Right cardiac atrium (tissue), 5 donors: ENCODE measurements at regions not wholly inside any gene's neighbourhood (a gene's known extent, or its start where the extent isn't known, plus 50 kb on each side); places are given as distances from the start of the nearest gene placed in this dataset.

Experiments
- ATAC-seq, 2 donors: fragments of 200-7000 bp; cut with Tn5 transposase; one replicate each; pipeline versions ENCODE4 v1.8.0 to v1.9.1; 2020; ENCODE audit warnings: moderate library complexity in 2 of 2, mild to moderate bottlenecking in 1 of 2
- DNase-seq, 3 donors: peaks; one replicate each; pipeline ENCODE4 v3.0.0-alpha.2; 2020
- H3K27ac ChIP-seq: one replicate; pipeline ENCODE4 v1.5.1; 2013; ENCODE audit warnings: mild to moderate bottlenecking, low read length, control low read depth, moderate library complexity
- H3K27me3 ChIP-seq: one replicate; pipeline ENCODE4 v1.6.1; 2013; ENCODE audit not compliant: control insufficient read depth, insufficient read depth
- H3K4me1 ChIP-seq: one replicate; pipeline ENCODE4 v1.6.1; 2013; ENCODE audit warnings: low read length; ENCODE audit not compliant: control insufficient read depth, insufficient read depth
- H3K4me3 ChIP-seq: one replicate; pipeline ENCODE4 v1.5.1; 2013; ENCODE audit warnings: low read length, control low read depth
- H3K9me3 ChIP-seq: one replicate; pipeline ENCODE4 v1.6.1; 2013; ENCODE audit warnings: low read length; ENCODE audit not compliant: control insufficient read depth
- WGBS: extraction: QIAGEN DNeasy Blood & Tissue Kit; methylation state at CpG from one replicate; pipeline ENCODE4 v1.1.7; 2013; 5-methylcytosine and 5-hydroxymethylcytosine counted together
- intact Hi-C, 4 donors: fragments of 100-400 bp; cut with DNase I; formaldehyde crosslinking; loops; one replicate each; pipeline versions ENCODE4 v1.11.0 to v1.14.0; 2022 to 2023
- donor health status: healthy with polysubstance abuse.
- donor health status: DM: no; HTN: yes; CAD: no.
- donor health status: DM: no; HTN: no; CAD: no.
- donor health status: DM: no; HTN: yes; CAD: no; lungs with severe emphysema.
- donor health status: DM: yes; HTN: yes; CAD: no.

DNA sequence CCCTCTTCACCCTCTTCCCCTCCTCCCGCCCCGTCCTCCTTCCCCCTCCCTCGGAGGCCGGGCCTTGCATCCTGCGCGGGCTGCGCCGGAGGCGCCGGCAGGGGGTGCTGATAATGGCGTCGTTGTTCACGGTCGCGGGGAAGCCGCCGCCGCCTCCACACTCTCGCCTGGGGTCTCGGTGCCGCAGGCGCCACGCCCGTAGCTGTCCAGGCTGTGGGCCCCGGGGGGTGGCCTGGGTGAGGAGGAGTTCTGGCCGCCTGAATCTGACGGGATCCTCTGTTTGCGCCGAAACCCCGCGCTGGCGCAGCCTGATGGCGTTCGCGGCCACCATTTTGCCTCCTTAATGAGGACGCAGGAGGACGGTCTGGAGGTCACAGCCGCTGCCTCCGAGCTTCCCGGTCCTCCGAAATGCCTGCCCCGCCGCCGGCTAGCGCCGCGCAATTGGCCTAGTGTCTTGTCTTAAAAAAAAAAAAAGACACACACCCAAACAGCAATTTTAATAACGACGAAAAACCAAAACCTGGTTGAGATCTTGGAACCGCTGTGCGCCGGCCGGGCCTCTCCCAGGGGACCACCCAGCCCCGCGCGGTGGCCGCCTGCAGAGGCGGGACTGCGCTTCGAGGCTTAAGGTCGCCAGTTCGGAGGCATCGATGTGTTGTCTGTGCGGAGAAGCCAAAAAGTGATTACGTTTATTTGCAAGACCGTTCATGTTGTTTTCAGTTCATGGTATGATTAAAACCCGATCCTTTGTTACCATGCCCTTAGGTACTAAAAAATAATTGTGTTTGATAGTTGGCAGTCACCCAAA lies 106.6 kb upstream of the HNRNPU start:
- intact Hi-C loops: loop anchor here in 3 of 4 donors (2.0 to 10.0 kb wide), 5 partner anchors 74 to 316 kb away; partner anchors contain the start of genes HNRNPU (in 3 of the 3), COX20 (in 2 of the 3) and DESI2 (in 1 of the 3)

DNA sequence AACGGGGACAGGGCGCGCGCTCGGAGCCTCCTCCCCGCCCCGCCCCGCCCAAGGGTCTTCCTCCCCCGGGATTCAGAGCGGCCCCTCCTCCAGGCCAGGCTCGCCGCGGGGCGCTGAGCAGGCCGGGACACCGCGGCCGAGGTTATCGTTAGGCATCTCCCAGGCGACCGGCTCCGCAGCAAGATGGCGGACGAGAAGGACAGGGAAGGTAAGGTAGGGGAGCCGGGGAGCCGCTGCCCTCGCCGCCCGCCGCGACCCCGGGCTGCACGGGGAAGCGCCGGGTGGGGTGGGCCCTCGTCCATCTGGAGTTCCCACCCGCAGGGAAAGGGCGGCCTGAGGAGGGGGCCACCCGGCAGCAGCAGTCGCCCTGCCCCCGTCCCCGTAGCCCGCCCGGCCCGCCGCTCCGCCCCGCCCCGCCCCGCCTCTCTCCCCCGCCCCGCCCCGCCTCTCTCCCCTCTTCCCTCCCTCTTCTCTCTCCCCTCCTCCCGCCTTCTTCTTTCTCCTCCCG lies 105.9 kb upstream of the HNRNPU start:
- Histone ChIP-seq H3K27me3 (no peaks in the 10 kb centered on the region), H3K4me3 (peak overlapping the region; percentile 77), H3K27ac (peak overlapping the region; percentile 86), H3K4me1 (peaks cover 7% of the 10 kb centered on the region), H3K9me3 (no peaks in the 10 kb centered on the region)
- intact Hi-C loops: loop anchor here in 3 of 4 donors (2.0 to 10.0 kb wide), 5 partner anchors 75 to 315 kb away; partner anchors contain the start of genes HNRNPU (in 3 of the 3), COX20 (in 2 of the 3) and DESI2 (in 1 of the 3)
- peak; percentile 79 to 83 for ATAC-seq
- peak in 1 of 3 donors; percentile 92 for DNase-seq
- under 1% methylated on average over 51 of the region's 55 CpGs for WGBS

More for the DNA sequence above, 106.6 kb upstream of the HNRNPU start:
- ATAC-seq (peak; percentile 94 to 95), DNase-seq (peak; percentile 92 to 98 (median 97))
- Histone ChIP-seq H3K27me3 (no peaks in the 10 kb centered on the region), H3K9me3 (no peaks in the 10 kb centered on the region), H3K4me1 (peaks cover 5% of the 10 kb centered on the region), H3K27ac (peak overlapping the region; percentile 100), H3K4me3 (peak overlapping the region; percentile 77)
- under 1% methylated on average over 67 of the region's 67 CpGs for WGBS

DNA sequence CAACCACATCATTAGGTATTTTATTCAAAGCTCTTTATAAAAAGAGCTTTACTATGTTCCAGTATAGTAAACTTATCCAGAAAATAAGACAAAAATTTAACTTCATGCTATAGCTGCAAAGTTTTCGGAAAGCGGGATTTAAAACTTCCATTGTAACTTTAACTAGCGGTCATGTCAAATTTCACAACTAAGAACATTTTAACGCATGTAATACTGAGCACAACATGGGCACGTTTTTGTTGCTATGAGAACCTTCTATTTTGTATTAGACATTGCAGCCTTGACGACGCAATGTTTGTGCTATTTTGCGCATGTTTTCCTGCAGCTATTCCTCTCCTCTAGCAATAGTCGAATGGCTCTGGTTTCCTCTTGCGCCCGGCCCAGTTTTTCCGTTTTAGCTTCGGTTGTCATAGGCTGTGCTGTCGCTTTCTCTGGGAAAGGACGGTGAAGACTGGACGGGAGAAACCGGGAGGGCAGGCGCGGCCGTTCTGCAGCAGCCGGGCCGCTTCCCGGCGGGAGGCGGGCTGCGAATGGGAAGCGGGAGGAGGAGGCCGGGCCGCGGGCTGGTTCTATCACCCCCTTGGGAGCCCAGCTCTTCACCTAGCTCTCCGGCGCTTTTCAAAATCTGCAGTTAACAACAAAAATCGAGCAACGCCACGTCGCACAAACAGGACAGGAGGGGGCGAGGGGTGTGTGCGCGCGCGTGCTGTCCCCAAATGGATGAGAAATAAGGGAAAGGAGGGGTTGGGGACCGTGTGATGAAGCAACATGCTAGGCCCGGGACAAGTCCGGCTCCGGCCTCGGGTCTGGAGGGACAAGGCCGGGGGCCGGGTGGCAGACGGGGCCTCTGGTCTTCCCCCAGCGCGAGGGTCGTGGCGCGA lies 105.3 kb upstream of the HNRNPU start:
- WGBS: under 1% methylated on average over 54 of the region's 54 CpGs
- peak; percentile 79 to 92 (median 91) for DNase-seq
- peak; percentile 49 to 71 for ATAC-seq
- Histone ChIP-seq H3K27ac (peak overlapping the region; percentile 86), H3K4me1 (peaks cover 7% of the 10 kb centered on the region), H3K27me3 (no peaks in the 10 kb centered on the region), H3K4me3 (peak overlapping the region; percentile 77), H3K9me3 (no peaks in the 10 kb centered on the region)
- intact Hi-C loops: loop anchor here (2.0 to 10.0 kb wide), 6 partner anchors 75 to 315 kb away; partner anchors contain the start of genes HNRNPU (in 4 of the 4), COX20 (in 2 of the 4) and DESI2 (in 1 of the 4)

DNA sequence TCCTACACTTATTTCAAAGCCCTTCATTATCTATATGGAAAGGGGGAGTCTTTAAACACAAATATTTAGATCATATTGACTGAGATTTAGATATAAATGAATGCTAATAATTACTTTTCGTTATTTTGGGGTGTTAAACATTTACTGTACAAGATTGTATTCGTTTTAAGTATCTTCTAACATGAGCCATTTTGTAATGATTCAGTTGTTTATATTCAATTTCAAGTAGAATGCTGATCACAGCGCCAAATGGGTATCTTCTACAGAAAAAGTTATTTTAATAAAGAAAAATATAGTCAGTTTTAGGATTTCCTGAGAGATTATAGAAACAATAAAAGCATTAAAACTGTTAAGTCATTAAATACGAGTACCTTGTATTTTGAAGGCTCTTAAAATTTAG lies 104.5 kb upstream of the HNRNPU start:
- intact Hi-C loops: loop anchor here in 1 of 4 donors (10.0 kb wide), 1 partner anchor 104 kb away; the partner anchor contains the start of gene HNRNPU
- Histone ChIP-seq H3K27ac (peak overlapping the region; percentile 93), H3K27me3 (no peaks in the 10 kb centered on the region), H3K9me3 (no peaks in the 10 kb centered on the region), H3K4me1 (peaks cover 7% of the 10 kb centered on the region), H3K4me3 (no peak overlapping the region)
- DNase-seq (no peak), ATAC-seq (no peak)
- WGBS: 28% methylated on average over 4 of the region's 4 CpGs

- ATAC-seq (no peak), DNase-seq (peak; percentile 26 to 64 (median 53))
- peaks cover 7% of the 10 kb centered on the region for H3K4me1 ChIP-seq
- H3K27ac ChIP-seq: peak overlapping the region; percentile 93
- H3K9me3 ChIP-seq: no peaks in the 10 kb centered on the region
- no peak overlapping the region for H3K4me3 ChIP-seq
- intact Hi-C loops: loop anchor here in 1 of 4 donors (10.0 kb wide), 1 partner anchor 104 kb away; the partner anchor contains the start of gene HNRNPU
- WGBS: 61% methylated on average over 12 of the region's 12 CpGs
- no peaks in the 10 kb centered on the region for H3K27me3 ChIP-seq
Measured at GRCh38 chr1:244968471-244968871, 104.1 kb upstream of the HNRNPU start.

DNA sequence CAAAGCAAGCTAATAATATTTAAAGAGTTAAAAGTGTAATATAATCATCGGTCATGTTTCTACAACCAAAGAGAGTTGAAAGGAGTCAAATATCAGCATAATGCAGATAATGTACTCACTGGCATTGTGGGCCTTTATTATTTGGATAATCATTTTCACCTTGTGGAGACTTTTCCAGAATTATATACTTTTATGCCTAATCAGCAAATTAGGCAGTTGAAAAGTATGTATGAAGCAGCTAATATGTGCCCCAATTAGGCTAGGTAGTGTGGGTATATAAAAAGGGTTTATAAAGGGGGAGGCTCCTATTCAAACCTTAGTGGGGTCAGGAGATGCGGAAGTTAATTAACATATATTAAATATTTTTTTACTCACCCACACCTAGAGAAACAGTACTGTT lies 102.8 kb upstream of the HNRNPU start:
- DNase-seq (no peak), ATAC-seq (no peak)
- Histone ChIP-seq H3K27me3 (no peaks in the 10 kb centered on the region), H3K4me1 (peaks cover 7% of the 10 kb centered on the region), H3K4me3 (no peak overlapping the region), H3K27ac (no peak overlapping the region), H3K9me3 (no peaks in the 10 kb centered on the region)
- intact Hi-C loops: loop anchor here in 1 of 4 donors (10.0 kb wide), 1 partner anchor 102 kb away; the partner anchor contains the start of gene HNRNPU
- WGBS: 92% methylated on average over 2 of the region's 2 CpGs

GRCh38 chr1:244965185-244966030 lies 101.1 kb upstream of the HNRNPU start:
- intact Hi-C loops: loop anchor here in 1 of 4 donors (10.0 kb wide), 1 partner anchor 101 kb away; the partner anchor contains the start of gene HNRNPU
- H3K27me3 ChIP-seq: no peaks in the 10 kb centered on the region
- no peak for ATAC-seq
- DNase-seq: no peak
- H3K4me1 ChIP-seq: peaks cover 7% of the 10 kb centered on the region
- H3K4me3 ChIP-seq: no peak overlapping the region
- H3K27ac ChIP-seq: peak overlapping the region; percentile 11
- H3K9me3 ChIP-seq: no peaks in the 10 kb centered on the region
- WGBS: 72% methylated on average over 8 of the region's 8 CpGs

DNA sequence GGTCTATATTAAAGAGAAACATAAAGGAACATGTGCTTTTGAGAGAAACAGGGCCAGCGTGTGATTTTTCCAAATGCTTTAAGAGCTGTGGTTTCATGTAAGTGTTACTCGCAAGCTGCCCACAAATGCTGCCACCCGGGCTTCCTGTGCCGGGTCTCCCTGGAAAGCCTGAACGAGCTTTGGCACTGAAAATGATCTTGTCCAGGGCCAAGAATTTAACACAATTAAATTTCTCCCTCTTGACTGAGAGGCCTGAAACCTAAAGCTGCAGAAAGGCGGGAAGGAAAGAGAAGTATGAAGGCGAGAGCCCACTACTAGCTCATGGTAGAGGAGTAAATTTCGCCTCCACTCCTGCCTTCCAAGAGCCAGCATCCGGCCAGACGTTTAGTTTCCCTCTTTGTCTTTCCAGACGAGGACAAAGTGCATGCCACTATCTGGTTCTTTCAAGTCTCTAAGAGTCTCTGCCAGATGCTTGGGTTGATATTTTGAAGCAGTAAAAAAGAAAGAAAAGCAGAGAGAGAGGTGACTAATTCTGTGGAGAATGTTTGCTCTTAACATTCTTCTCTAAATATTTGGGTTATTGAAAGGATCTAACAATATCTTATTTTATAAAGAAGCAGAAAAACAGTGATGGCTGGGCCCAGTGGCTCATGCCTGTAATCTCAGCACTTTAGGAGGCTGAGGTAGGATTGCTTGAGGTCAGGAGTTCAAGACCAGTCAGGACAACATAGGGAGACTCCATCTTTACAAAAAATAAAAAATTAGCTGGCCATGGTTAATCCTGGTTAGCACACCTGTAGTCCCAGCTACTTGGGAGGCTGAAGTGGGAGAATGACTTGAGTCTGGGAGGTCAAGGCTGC lies 100.0 kb upstream of the HNRNPU start:
- Histone ChIP-seq H3K9me3 (no peaks in the 10 kb centered on the region), H3K4me3 (no peak overlapping the region), H3K4me1 (peaks cover 7% of the 10 kb centered on the region), H3K27ac (peak overlapping the region; percentile 30), H3K27me3 (no peaks in the 10 kb centered on the region)
- peak; percentile 55 to 62 for ATAC-seq
- 9% methylated on average over 11 of the region's 11 CpGs for WGBS
- intact Hi-C loops: loop anchor here in 1 of 4 donors (10.0 kb wide), 1 partner anchor 100 kb away; the partner anchor contains the start of gene HNRNPU
- DNase-seq: peak in 1 of 3 donors; percentile 57

GRCh38 chr1:244963231-244963826 lies 99.0 kb upstream of the HNRNPU start:
- DNase-seq (no peak), ATAC-seq (no peak)
- intact Hi-C loops: loop anchor here in 1 of 4 donors (10.0 kb wide), 1 partner anchor 99 kb away; the partner anchor contains the start of gene HNRNPU
- WGBS: 94% methylated on average over 7 of the region's 7 CpGs
- Histone ChIP-seq H3K9me3 (no peaks in the 10 kb centered on the region), H3K4me1 (peaks cover 5% of the 10 kb centered on the region), H3K4me3 (no peak overlapping the region), H3K27me3 (no peaks in the 10 kb centered on the region), H3K27ac (no peak overlapping the region)
